GM06990 (cell line): ENCODE measurements at regions not wholly inside any gene's neighbourhood (a gene's known extent, or its start where the extent isn't known, plus 50 kb on each side); places are given as distances from the start of the nearest gene placed in this dataset.

ENCODE experiments used
- DNase-seq: peaks from one replicate; pipeline ENCODE4 v3.0.0-alpha.2; 2011; ENCODE audit not compliant: insufficient read length; ENCODE audit errors: extremely low read depth
- H3K27me3 ChIP-seq: replicated peaks from 2 replicates; pipeline ENCODE4 v1.6.0; 2011; ENCODE audit warnings: low read length; ENCODE audit not compliant: control insufficient read depth, insufficient read depth
- H3K36me3 ChIP-seq: 2 replicates; pipeline ENCODE4 v1.5.1; 2011; ENCODE audit warnings: low read length; ENCODE audit not compliant: control insufficient read depth, insufficient read depth
- H3K4me3 ChIP-seq: replicated peaks from 2 replicates; pipeline ENCODE4 v1.5.1; 2011; ENCODE audit warnings: low read depth, mild to moderate bottlenecking, control low read depth, low read length
- CTCF ChIP-seq: IDR thresholded peaks from 2 replicates; pipeline ENCODE4 v1.5.1; 2011; ENCODE audit warnings: low read length, control low read depth, mild to moderate bottlenecking, inconsistent platforms; ENCODE audit not compliant: insufficient read depth, poor library complexity, severe bottlenecking

GRCh38 chr20:39222101-39222500 is 260.0 kb downstream of the DHX35 start:
- H3K4me3 ChIP-seq: no peak overlapping the region
- no peak for TF ChIP-seq CTCF
- no peak for DNase-seq
- H3K36me3 ChIP-seq: no peaks in the 10 kb centered on the region
- no peaks in the 10 kb centered on the region for H3K27me3 ChIP-seq

GRCh38 chr20:39216195-39216594 is 254.1 kb downstream of the DHX35 start:
- TF ChIP-seq CTCF: no peak
- no peak for DNase-seq
- no peaks in the 10 kb centered on the region for H3K27me3 ChIP-seq
- no peak overlapping the region for H3K4me3 ChIP-seq
- no peaks in the 10 kb centered on the region for H3K36me3 ChIP-seq

- TF ChIP-seq CTCF: no peak
- Histone ChIP-seq H3K27me3 (no peaks in the 10 kb centered on the region), H3K4me3 (no peak overlapping the region), H3K36me3 (no peaks in the 10 kb centered on the region)
- DNase-seq: no peak
Observed at GRCh38 chr20:39214828-39215227, 252.7 kb downstream of the DHX35 start.

- no peak overlapping the region for H3K4me3 ChIP-seq
- TF ChIP-seq CTCF: no peak
- no peak for DNase-seq
- no peaks in the 10 kb centered on the region for H3K36me3 ChIP-seq
- H3K27me3 ChIP-seq: no peaks in the 10 kb centered on the region; the same call in none of the 2 replicates
Observed at GRCh38 chr20:39213476-39214145, 251.5 kb downstream of the DHX35 start.

GRCh38 chr20:39211060-39211748 is 249.1 kb downstream of the DHX35 start:
- no peak for DNase-seq
- no peak overlapping the region for H3K4me3 ChIP-seq
- no peaks in the 10 kb centered on the region for H3K36me3 ChIP-seq
- H3K27me3 ChIP-seq: no peaks in the 10 kb centered on the region; the same call in none of the 2 replicates
- TF ChIP-seq CTCF: no peak
